ENCODE measurements at regions not wholly inside any gene's neighbourhood (a gene's known extent, or its start where the extent isn't known, plus 50 kb on each side); places are given as distances from the start of the nearest gene placed in this dataset.
"Not testable (repeated sequence)": the region's sequence is repeated elsewhere in the genome, so short reads cannot be mapped to it uniquely, and the experiment has no call there.

- Mint-ChIP-seq H3K36me3 (ENCODE audit: low read depth) (no peaks in the 10 kb centered on the region), H3K27me3 (peaks cover 4% of the 10 kb centered on the region), H3K4me1 (ENCODE audit: low read depth) (no peaks in the 10 kb centered on the region), H3K9me3 (no peaks in the 10 kb centered on the region), H3K27ac (no peak overlapping the region), H3K4me3 (no peak overlapping the region)
- no peak for TF ChIP-seq CTCF (IDR thresholded peaks at IDR 0.05)
- DNase-seq, result no peak
- Histone ChIP-seq H3K4me1 (ENCODE audit: insufficient read depth, low read length) (no peaks in the 10 kb centered on the region), H3K4me3 (ENCODE audit: low read length) (no peak overlapping the region), H3K9me3 (ENCODE audit: control insufficient read depth in 1 of 2, insufficient read depth in 1 of 2, low read length in 2 of 2) (no peaks in the 10 kb centered on the region), H3K27me3 (ENCODE audit: control insufficient read depth in 1 of 2, insufficient read depth in 2 of 2, low read length in 2 of 2) (no peaks in the 10 kb centered on the region), H3K27ac (ENCODE audit: low read depth in 1 of 2, low read length in 2 of 2) (no peak overlapping the region), H3K36me3 (ENCODE audit: insufficient read depth, low read length) (no peaks in the 10 kb centered on the region)
- ChIA-PET POLR2A (no interaction called here), CTCF (no interaction called here)
- ATAC-seq (ENCODE audit: poor library complexity), result no peak
- intact Hi-C loops (cut with DNase I, micrococcal nuclease), result no loop called here
These were observed 123.5 kb upstream of the PREP start for GRCh38 chr6:105526225-105526872.

DNA sequence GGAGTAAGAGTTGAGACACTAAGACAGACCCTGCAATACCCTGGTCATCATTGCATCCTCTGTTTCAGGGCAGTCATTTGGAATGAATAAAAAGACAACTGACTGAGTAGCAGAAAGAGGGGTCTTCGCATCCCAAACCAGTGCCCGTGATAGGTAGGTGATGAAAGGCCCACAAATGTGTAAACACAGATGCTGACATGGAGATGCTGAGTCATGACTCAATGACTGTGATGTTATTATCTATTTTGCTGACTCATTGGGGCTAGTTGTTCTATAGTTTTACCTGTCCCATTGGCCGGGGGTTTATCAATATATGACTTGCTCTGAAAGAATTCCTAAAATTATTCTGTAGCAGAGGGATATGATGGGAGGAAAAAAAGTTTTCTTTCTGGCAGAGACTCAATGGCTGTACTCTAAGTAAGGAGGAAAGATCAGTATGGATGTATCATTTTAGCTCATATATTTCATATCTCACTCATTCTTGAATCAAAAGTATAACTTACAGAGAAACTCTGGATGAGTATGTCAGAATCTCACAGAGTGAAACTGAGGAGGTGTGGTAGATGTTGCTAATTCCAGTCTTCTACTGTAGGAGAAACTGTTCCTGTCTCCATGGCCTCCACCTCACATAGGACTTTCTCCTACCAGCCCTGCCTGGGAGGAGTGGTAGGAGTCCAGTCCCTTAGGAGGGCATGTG, 119.9 kb upstream of the PREP start:
- H3K9me3 ChIP-seq (ENCODE audit: control insufficient read depth in 1 of 2, insufficient read depth in 1 of 2, low read length in 2 of 2), result no peaks in the 10 kb centered on the region
- Mint-ChIP-seq H3K27me3 (peaks cover 6% of the 10 kb centered on the region), H3K9me3 (peaks cover 2% of the 10 kb centered on the region), H3K4me3 (no peak overlapping the region), H3K27ac (no peak overlapping the region), H3K36me3 (ENCODE audit: low read depth) (no peaks in the 10 kb centered on the region), H3K4me1 (ENCODE audit: low read depth) (no peaks in the 10 kb centered on the region)
- CTCF ChIA-PET, result no interaction called here
- no peak overlapping the region for H3K27ac ChIP-seq (ENCODE audit: low read depth in 1 of 2, low read length in 2 of 2)
- ATAC-seq (ENCODE audit: poor library complexity) (no peak), DNase-seq (no peak)
- no peaks in the 10 kb centered on the region for H3K4me1 ChIP-seq (ENCODE audit: insufficient read depth, low read length)
- intact Hi-C loops (cut with DNase I, micrococcal nuclease), result no loop called here
- H3K36me3 ChIP-seq (ENCODE audit: insufficient read depth, low read length), result no peaks in the 10 kb centered on the region
- no peaks in the 10 kb centered on the region for H3K27me3 ChIP-seq (ENCODE audit: control insufficient read depth in 1 of 2, insufficient read depth in 2 of 2, low read length in 2 of 2)
- no peak overlapping the region for H3K4me3 ChIP-seq (ENCODE audit: low read length)
- POLR2A ChIA-PET, result no interaction called here
- no peak for TF ChIP-seq CTCF (IDR thresholded peaks at IDR 0.05)

GRCh38 chr6:105519954-105520353, 117.1 kb upstream of the PREP start:
- Mint-ChIP-seq H3K36me3 (ENCODE audit: low read depth) (no peaks in the 10 kb centered on the region), H3K27me3 (peaks cover 22% of the 10 kb centered on the region), H3K4me3 (no peak overlapping the region), H3K4me1 (ENCODE audit: low read depth) (no peaks in the 10 kb centered on the region), H3K9me3 (peaks cover 2% of the 10 kb centered on the region), H3K27ac (no peak overlapping the region)
- POLR2A ChIA-PET, result no interaction called here
- no peaks in the 10 kb centered on the region for H3K27me3 ChIP-seq (ENCODE audit: control insufficient read depth in 1 of 2, insufficient read depth in 2 of 2, low read length in 2 of 2)
- no peaks in the 10 kb centered on the region for H3K4me1 ChIP-seq (ENCODE audit: insufficient read depth, low read length)
- CTCF ChIA-PET, result no interaction called here
- no peak overlapping the region for H3K4me3 ChIP-seq (ENCODE audit: low read length)
- no peak for ATAC-seq (ENCODE audit: poor library complexity)
- H3K27ac ChIP-seq (ENCODE audit: low read depth in 1 of 2, low read length in 2 of 2), result no peak overlapping the region
- H3K9me3 ChIP-seq (ENCODE audit: control insufficient read depth in 1 of 2, insufficient read depth in 1 of 2, low read length in 2 of 2), result no peaks in the 10 kb centered on the region
- intact Hi-C loops (cut with DNase I, micrococcal nuclease), result no loop called here
- no peak for DNase-seq
- H3K36me3 ChIP-seq (ENCODE audit: insufficient read depth, low read length), result no peaks in the 10 kb centered on the region
- no peak for TF ChIP-seq CTCF (IDR thresholded peaks at IDR 0.05)

- H3K36me3 ChIP-seq (ENCODE audit: insufficient read depth, low read length); H3K9me3 Mint-ChIP-seq; ATAC-seq (ENCODE audit: poor library complexity); CTCF ChIA-PET; intact Hi-C loops (cut with DNase I, micrococcal nuclease); H3K4me1 ChIP-seq (ENCODE audit: insufficient read depth, low read length); H3K36me3 Mint-ChIP-seq (ENCODE audit: low read depth); H3K4me3 ChIP-seq (ENCODE audit: low read length); POLR2A ChIA-PET; H3K4me1 Mint-ChIP-seq (ENCODE audit: low read depth); H3K27me3 ChIP-seq (ENCODE audit: control insufficient read depth in 1 of 2, insufficient read depth in 2 of 2, low read length in 2 of 2); H3K4me3 Mint-ChIP-seq; H3K9me3 ChIP-seq (ENCODE audit: control insufficient read depth in 1 of 2, insufficient read depth in 1 of 2, low read length in 2 of 2); H3K27ac Mint-ChIP-seq; DNase-seq; H3K27ac ChIP-seq (ENCODE audit: low read depth in 1 of 2, low read length in 2 of 2): not testable (repeated sequence)
- peaks cover 29% of the 10 kb centered on the region for H3K27me3 Mint-ChIP-seq
These were observed 116.1 kb upstream of the PREP start for GRCh38 chr6:105518993-105519392.
